A549 (cell line): ENCODE measurements at regions not wholly inside any gene's neighbourhood (a gene's known extent, or its start where the extent isn't known, plus 50 kb on each side); places are given as distances from the start of the nearest gene placed in this dataset.

ENCODE experiments used
- SREBF2 ChIP-seq: fragments of 450-650 bp; IDR thresholded peaks from 2 replicates; pipeline ENCODE4 v1.6.1; 2014; ENCODE audit warnings: mild to moderate bottlenecking, moderate library complexity
- TF ChIP-seq, protein P1 (sequence below): fragments of >200 bp; sonication (Bioruptor Twin); formaldehyde crosslinking; IDR thresholded peaks from 3 replicates; pipeline ENCODE4 v1.5.1; 2016
- TF ChIP-seq, protein P2 (sequence below): IDR thresholded peaks from 2 replicates; pipeline ENCODE4 v1.6.1; 2012

DNA sequence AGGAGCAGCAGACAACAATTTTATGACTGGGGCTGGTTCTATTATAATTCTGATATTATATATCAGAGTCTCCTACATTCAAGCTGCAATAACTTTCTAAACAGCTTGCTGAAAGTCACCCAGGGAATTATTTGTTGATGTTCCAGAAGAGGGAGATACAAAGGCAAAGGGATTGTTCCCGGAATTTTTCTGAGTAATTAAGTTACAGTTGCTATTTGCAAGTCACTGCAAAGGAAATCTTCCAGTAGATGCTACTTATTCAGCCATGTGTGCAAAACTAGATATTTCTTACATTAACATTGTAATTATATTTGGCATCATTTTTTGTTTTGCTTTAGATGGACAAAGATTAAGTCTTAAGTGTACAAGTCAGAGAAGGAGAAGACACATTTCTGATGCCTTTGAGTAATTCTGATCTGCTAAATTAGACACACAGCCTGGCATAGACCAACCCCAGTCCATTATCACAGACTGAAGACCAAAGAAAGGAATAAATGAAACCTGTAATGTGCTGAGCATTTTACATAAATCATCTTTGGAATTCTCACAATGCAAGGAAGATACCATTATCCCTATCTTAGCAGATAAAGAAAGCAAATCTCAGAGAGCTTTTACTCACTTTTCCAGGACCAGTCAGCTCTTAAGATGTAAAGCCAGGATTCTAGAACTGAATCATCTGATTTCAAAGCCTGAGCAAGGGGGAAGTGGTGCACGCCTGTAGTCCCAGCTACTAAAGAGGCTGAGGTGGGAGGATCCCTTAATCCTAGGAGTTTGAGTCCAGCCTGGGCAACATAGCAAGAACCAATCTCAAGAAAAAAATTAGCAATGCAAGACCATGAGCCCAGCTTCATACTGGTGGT, 62.6 kb upstream of the AKAP12 start:
- TF ChIP-seq, protein P1, sequence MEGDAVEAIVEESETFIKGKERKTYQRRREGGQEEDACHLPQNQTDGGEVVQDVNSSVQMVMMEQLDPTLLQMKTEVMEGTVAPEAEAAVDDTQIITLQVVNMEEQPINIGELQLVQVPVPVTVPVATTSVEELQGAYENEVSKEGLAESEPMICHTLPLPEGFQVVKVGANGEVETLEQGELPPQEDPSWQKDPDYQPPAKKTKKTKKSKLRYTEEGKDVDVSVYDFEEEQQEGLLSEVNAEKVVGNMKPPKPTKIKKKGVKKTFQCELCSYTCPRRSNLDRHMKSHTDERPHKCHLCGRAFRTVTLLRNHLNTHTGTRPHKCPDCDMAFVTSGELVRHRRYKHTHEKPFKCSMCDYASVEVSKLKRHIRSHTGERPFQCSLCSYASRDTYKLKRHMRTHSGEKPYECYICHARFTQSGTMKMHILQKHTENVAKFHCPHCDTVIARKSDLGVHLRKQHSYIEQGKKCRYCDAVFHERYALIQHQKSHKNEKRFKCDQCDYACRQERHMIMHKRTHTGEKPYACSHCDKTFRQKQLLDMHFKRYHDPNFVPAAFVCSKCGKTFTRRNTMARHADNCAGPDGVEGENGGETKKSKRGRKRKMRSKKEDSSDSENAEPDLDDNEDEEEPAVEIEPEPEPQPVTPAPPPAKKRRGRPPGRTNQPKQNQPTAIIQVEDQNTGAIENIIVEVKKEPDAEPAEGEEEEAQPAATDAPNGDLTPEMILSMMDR = no peak
- no peak for TF ChIP-seq SREBF2
- TF ChIP-seq, protein P2, sequence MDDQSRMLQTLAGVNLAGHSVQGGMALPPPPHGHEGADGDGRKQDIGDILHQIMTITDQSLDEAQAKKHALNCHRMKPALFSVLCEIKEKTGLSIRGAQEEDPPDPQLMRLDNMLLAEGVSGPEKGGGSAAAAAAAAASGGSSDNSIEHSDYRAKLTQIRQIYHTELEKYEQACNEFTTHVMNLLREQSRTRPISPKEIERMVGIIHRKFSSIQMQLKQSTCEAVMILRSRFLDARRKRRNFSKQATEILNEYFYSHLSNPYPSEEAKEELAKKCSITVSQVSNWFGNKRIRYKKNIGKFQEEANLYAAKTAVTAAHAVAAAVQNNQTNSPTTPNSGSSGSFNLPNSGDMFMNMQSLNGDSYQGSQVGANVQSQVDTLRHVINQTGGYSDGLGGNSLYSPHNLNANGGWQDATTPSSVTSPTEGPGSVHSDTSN = no peak
